HG03457 (cell line): ENCODE measurements at regions not wholly inside any gene's neighbourhood (a gene's known extent, or its start where the extent isn't known, plus 50 kb on each side); places are given as distances from the start of the nearest gene placed in this dataset.
"Not testable (repeated sequence)": the region's sequence is repeated elsewhere in the genome, so short reads cannot be mapped to it uniquely, and the experiment has no call there.

Experiments
- ATAC-seq: cut with Tn5 transposase; IDR thresholded peaks from one replicate; pipeline ENCODE4 v1.9.1; 2021; ENCODE audit warnings: moderate number of reproducible peaks; ENCODE audit not compliant: unreplicated experiment

- ATAC-seq = no peak
Observed at GRCh38 chr1:194776657-194777056, 1590.2 kb upstream of the B3GALT2 start.

- ATAC-seq = no peak
Observed at GRCh38 chr1:194774535-194774934, 1588.1 kb upstream of the B3GALT2 start.

GRCh38 chr1:194755241-194755994, 1569.0 kb upstream of the B3GALT2 start:
- ATAC-seq = no peak

- not testable (repeated sequence) for ATAC-seq
Observed at GRCh38 chr1:194738843-194739242, 1552.4 kb upstream of the B3GALT2 start.

GRCh38 chr1:194734970-194735369, 1548.6 kb upstream of the B3GALT2 start:
- ATAC-seq = no peak

GRCh38 chr1:194731025-194731424, 1544.6 kb upstream of the B3GALT2 start:
- no peak for ATAC-seq

- no peak for ATAC-seq
Observed at GRCh38 chr1:194730304-194730703, 1543.9 kb upstream of the B3GALT2 start.

- no peak for ATAC-seq
Observed at GRCh38 chr1:194723067-194723466, 1536.7 kb upstream of the B3GALT2 start.

GRCh38 chr1:194717941-194718340, 1531.5 kb upstream of the B3GALT2 start:
- ATAC-seq = no peak

GRCh38 chr1:194717334-194717733, 1530.9 kb upstream of the B3GALT2 start:
- no peak for ATAC-seq

GRCh38 chr1:194710671-194711070, 1524.3 kb upstream of the B3GALT2 start:
- no peak for ATAC-seq

GRCh38 chr1:194709439-194709838, 1523.0 kb upstream of the B3GALT2 start:
- no peak for ATAC-seq

GRCh38 chr1:194707074-194707473, 1520.7 kb upstream of the B3GALT2 start:
- no peak for ATAC-seq

- ATAC-seq = no peak
Observed at GRCh38 chr1:194705123-194705854, 1518.9 kb upstream of the B3GALT2 start.

GRCh38 chr1:194698908-194699318, 1512.5 kb upstream of the B3GALT2 start:
- ATAC-seq = no peak

GRCh38 chr1:194693244-194693643, 1506.8 kb upstream of the B3GALT2 start:
- no peak for ATAC-seq

- ATAC-seq = no peak
Observed at GRCh38 chr1:194684636-194685035, 1498.2 kb upstream of the B3GALT2 start.

- ATAC-seq = no peak
Observed at GRCh38 chr1:194658090-194658439, 1471.7 kb upstream of the B3GALT2 start.

GRCh38 chr1:194654956-194655355, 1468.5 kb upstream of the B3GALT2 start:
- no peak for ATAC-seq

GRCh38 chr1:194653385-194653784, 1467.0 kb upstream of the B3GALT2 start:
- ATAC-seq = no peak

GRCh38 chr1:194647118-194647517, 1460.7 kb upstream of the B3GALT2 start:
- no peak for ATAC-seq

GRCh38 chr1:194644528-194644927, 1458.1 kb upstream of the B3GALT2 start:
- peak; percentile 52 for ATAC-seq
